B cell (primary cell): ENCODE measurements at regions not wholly inside any gene's neighbourhood (a gene's known extent, or its start where the extent isn't known, plus 50 kb on each side); places are given as distances from the start of the nearest gene placed in this dataset.

Source experiments
- ATAC-seq: fragments of 200-7000 bp; cut with Tn5 transposase; one replicate; pipeline ENCODE4 v1.10.0; 2021; ENCODE audit warnings: low read depth, mild to moderate bottlenecking, moderate number of reproducible peaks, moderate library complexity
- CTCF ChIA-PET: fragments of 350-600 bp; sonication (Branson Sonifier 250); formaldehyde crosslinking; loops from one replicate; lab custom pipeline; 2021; ENCODE audit warnings: antibody characterized with exemption, inconsistent platforms; lab: Charles Lee
- POLR2A ChIA-PET: fragments of 350-600 bp; sonication (Branson Sonifier 250); formaldehyde crosslinking; loops from one replicate; lab custom pipeline; 2021; ENCODE audit warnings: antibody characterized with exemption; lab: Charles Lee
- DNase-seq: peaks from one replicate; pipeline ENCODE4 v3.0.0; 2013
- H2AFZ ChIP-seq: 2 replicates; pipeline ENCODE4 v1.6.1; 2012; ENCODE audit warnings: mild to moderate bottlenecking, low read depth, low read length; ENCODE audit not compliant: insufficient read depth, poor library complexity, severe bottlenecking
- H3K27ac ChIP-seq, 2 donors: 1 replicate in 1 of 2; 2 replicates in 1 of 2; pipeline ENCODE4 v1.5.1; 2012 to 2013; ENCODE audit warnings: low read length in 2 of 2, mild to moderate bottlenecking in 2 of 2, moderate library complexity in 1 of 2
- H3K27me3 ChIP-seq, 4 experiments: fragments of 200-600 bp in 1 of 4; sonication (generic) in 1 of 4; replicated peaks in 1 of 4; 1 replicate in 2 of 4; 2 replicates in 2 of 4; pipeline versions ENCODE4 v1.6.1 to v1.7.0; 2013 to 2016; ENCODE audit warnings: low read length in 3 of 4, mild to moderate bottlenecking in 2 of 4, mixed read lengths in 1 of 4, moderate library complexity in 1 of 4; ENCODE audit not compliant: insufficient read depth in 4 of 4, control insufficient read depth in 3 of 4; ENCODE audit errors: control extremely low read depth in 1 of 4
- H3K36me3 ChIP-seq, 2 experiments: replicated peaks in 1 of 2; 1 replicate in 1 of 2; 2 replicates in 1 of 2; pipeline versions ENCODE4 v1.6.1 to v1.7.1; 2013; ENCODE audit warnings: low read length in 1 of 2; ENCODE audit not compliant: insufficient read depth in 2 of 2, control insufficient read depth in 1 of 2; ENCODE audit errors: control extremely low read depth in 1 of 2, extremely low read depth in 1 of 2
- H3K4me1 ChIP-seq, 2 donors: fragments of 200-600 bp in 1 of 2; sonication (generic) in 1 of 2; 1 replicate in 1 of 2; 2 replicates in 1 of 2; pipeline versions ENCODE4 v1.5.1 to v1.6.1; 2013 to 2017; ENCODE audit warnings: low read length in 2 of 2; ENCODE audit not compliant: control insufficient read depth in 2 of 2, insufficient read depth in 2 of 2
- H3K4me2 ChIP-seq: replicated peaks from 2 replicates; pipeline ENCODE3; 2012; ENCODE audit warnings: mild to moderate bottlenecking, low read depth, low read length; ENCODE audit not compliant: poor library complexity, severe bottlenecking
- H3K4me3 ChIP-seq, 5 experiments: fragments of 200-600 bp in 1 of 5; sonication (generic) in 1 of 5; 1 replicate in 3 of 5; 2 replicates in 2 of 5; pipeline versions ENCODE4 v1.5.1 to v1.7.0; 2011 to 2016; ENCODE audit warnings: low read length in 4 of 5, mild to moderate bottlenecking in 4 of 5, low read depth in 2 of 5, control low read depth in 1 of 5, moderate library complexity in 1 of 5; ENCODE audit not compliant: insufficient read depth in 1 of 5; ENCODE audit errors: control extremely low read depth in 1 of 5, extremely low read depth in 1 of 5
- H3K79me2 ChIP-seq: fragments of 200-600 bp; sonication (generic); one replicate; pipeline ENCODE4 v1.6.0; 2016; ENCODE audit warnings: low read length; ENCODE audit not compliant: control insufficient read depth, insufficient read depth
- H3K9ac ChIP-seq: fragments of 200-600 bp; sonication (generic); 2 replicates; pipeline ENCODE4 v1.6.1; 2017; ENCODE audit warnings: mild to moderate bottlenecking, low read length, moderate library complexity
- H3K9me3 ChIP-seq, 3 donors: one replicate each; pipeline versions ENCODE4 v1.6.1 to v1.7.1; 2013; ENCODE audit warnings: low read length in 2 of 3; ENCODE audit not compliant: control insufficient read depth in 2 of 3, insufficient read depth in 1 of 3; ENCODE audit errors: control extremely low read depth in 1 of 3
- H4K20me1 ChIP-seq: 2 replicates; pipeline ENCODE4 v1.6.0; 2012; ENCODE audit warnings: mild to moderate bottlenecking, low read length; ENCODE audit not compliant: insufficient read depth, control insufficient read depth, poor library complexity, severe bottlenecking
- H3K27ac Mint-ChIP-seq: one replicate; pipeline ENCODE4 v1.8.0; 2021; ENCODE audit warnings: mixed read lengths
- H3K27me3 Mint-ChIP-seq: one replicate; pipeline ENCODE4 v1.8.0; 2021; ENCODE audit warnings: mixed read lengths
- H3K4me1 Mint-ChIP-seq: one replicate; pipeline ENCODE4 v1.8.0; 2021; ENCODE audit warnings: mixed read lengths
- H3K4me3 Mint-ChIP-seq: one replicate; pipeline ENCODE4 v1.8.0; 2021; ENCODE audit warnings: mixed read lengths
- H3K9me3 Mint-ChIP-seq: one replicate; pipeline ENCODE4 v1.8.0; 2022; ENCODE audit warnings: mixed read lengths; ENCODE audit not compliant: insufficient read depth
- EZH2 ChIP-seq: IDR thresholded peaks from 2 replicates; pipeline ENCODE4 v1.6.1; 2012; ENCODE audit warnings: borderline replicate concordance, low read depth, mild to moderate bottlenecking, moderate library complexity, low read length; ENCODE audit not compliant: insufficient read depth, poor library complexity, severe bottlenecking
- WGBS: methylation state at CpG from one replicate; pipeline ENCODE4 v1.1.5; 2013; ENCODE audit warnings: missing lambda C conversion rate; ENCODE audit not compliant: insufficient coverage; 5-methylcytosine and 5-hydroxymethylcytosine counted together
- intact Hi-C: fragments of 100-400 bp; cut with micrococcal nuclease; formaldehyde crosslinking; loops from one replicate; pipeline ENCODE4 v1.10.0; 2022
- TF ChIP-seq, protein P1 (sequence below): fragments of 200-600 bp; IDR thresholded peaks from one replicate; pipeline ENCODE4 v1.8.0; 2022; ENCODE audit warnings: antibody characterized with exemption, mild to moderate bottlenecking

DNA sequence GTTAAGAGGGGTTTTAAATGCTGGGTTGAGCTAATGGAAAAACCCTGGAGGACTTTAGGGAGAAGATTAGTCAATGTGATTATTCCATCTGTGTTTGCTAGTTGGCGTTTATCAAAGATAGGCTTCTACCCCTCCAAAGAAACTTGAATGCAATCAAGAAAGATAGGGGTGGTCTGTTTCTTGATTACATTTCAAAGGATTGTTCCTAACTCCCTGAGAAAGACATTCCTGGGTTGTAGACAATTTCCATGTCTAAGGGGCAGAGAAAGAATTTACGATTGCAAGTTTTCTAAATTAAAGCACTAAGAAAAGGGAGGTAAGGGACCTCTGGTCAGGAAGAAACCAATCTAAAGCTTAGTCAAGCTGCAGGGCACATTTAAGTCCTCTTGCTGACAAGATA, 2268.7 kb downstream of the LRRC4C start:
- POLR2A ChIA-PET, result no interaction called here
- H3K27ac ChIP-seq, result no peak overlapping the region
- peaks cover 3% of the 10 kb centered on the region for H3K9me3 Mint-ChIP-seq

DNA sequence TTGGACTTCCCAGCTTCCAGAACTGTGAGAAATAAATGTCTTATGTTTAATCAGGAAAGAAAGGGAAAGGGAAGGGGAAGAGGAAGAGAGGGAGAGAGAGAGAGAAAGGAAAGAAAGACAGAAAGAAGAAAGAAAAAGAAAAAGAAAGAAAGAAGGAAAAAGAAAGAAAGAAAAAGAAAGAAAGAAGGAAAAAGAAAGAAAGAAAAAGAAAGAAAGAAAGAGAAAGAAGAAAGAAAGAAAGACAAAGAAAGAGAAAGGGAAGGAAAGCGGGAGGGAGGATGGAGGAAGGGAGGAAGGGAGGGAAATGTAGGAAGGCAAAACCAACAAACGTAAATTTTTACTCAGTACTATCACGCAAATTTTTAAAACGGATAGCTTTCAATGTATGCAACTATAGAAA, 2281.8 kb downstream of the LRRC4C start:
- ATAC-seq (no peak), DNase-seq (no peak)
- CTCF ChIA-PET, result no interaction called here
- Histone ChIP-seq H3K9ac (no peak overlapping the region), H3K9me3 (no peaks in the 10 kb centered on the region), H3K27me3 (no peaks in the 10 kb centered on the region), H3K4me2 (no peak overlapping the region), H4K20me1 (no peaks in the 10 kb centered on the region), H3K4me1 (no peaks in the 10 kb centered on the region), H3K4me3 (no peak overlapping the region), H2AFZ (no peak overlapping the region), H3K27ac (no peak overlapping the region), H3K79me2 (no peaks in the 10 kb centered on the region), H3K36me3 (no peaks in the 10 kb centered on the region)
- TF ChIP-seq, protein P1, sequence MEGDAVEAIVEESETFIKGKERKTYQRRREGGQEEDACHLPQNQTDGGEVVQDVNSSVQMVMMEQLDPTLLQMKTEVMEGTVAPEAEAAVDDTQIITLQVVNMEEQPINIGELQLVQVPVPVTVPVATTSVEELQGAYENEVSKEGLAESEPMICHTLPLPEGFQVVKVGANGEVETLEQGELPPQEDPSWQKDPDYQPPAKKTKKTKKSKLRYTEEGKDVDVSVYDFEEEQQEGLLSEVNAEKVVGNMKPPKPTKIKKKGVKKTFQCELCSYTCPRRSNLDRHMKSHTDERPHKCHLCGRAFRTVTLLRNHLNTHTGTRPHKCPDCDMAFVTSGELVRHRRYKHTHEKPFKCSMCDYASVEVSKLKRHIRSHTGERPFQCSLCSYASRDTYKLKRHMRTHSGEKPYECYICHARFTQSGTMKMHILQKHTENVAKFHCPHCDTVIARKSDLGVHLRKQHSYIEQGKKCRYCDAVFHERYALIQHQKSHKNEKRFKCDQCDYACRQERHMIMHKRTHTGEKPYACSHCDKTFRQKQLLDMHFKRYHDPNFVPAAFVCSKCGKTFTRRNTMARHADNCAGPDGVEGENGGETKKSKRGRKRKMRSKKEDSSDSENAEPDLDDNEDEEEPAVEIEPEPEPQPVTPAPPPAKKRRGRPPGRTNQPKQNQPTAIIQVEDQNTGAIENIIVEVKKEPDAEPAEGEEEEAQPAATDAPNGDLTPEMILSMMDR, result no peak
- no peak for TF ChIP-seq EZH2
- Mint-ChIP-seq H3K4me3 (no peak overlapping the region), H3K9me3 (no peaks in the 10 kb centered on the region), H3K4me1 (no peaks in the 10 kb centered on the region), H3K27ac (no peak overlapping the region), H3K27me3 (no peaks in the 10 kb centered on the region)
- POLR2A ChIA-PET, result no interaction called here
- no CpG with 5 or more reads among the region's 4 CpGs for WGBS
- intact Hi-C loops, result no loop called here

More for the DNA sequence above, 2268.7 kb downstream of the LRRC4C start:
- intact Hi-C loops, result no loop called here
- no peaks in the 10 kb centered on the region for H3K4me1 ChIP-seq
- H3K9ac ChIP-seq, result no peak overlapping the region
- TF ChIP-seq EZH2, result no peak
- TF ChIP-seq, protein P1, result no peak
- no peak overlapping the region for H3K4me3 ChIP-seq
- Mint-ChIP-seq H3K27ac (no peak overlapping the region), H3K4me3 (no peak overlapping the region), H3K27me3 (no peaks in the 10 kb centered on the region), H3K4me1 (no peaks in the 10 kb centered on the region)
- DNase-seq (no peak), ATAC-seq (no peak)
- no peaks in the 10 kb centered on the region for H3K27me3 ChIP-seq
- no CpG with 5 or more reads among the region's 2 CpGs for WGBS
- H3K36me3 ChIP-seq, result no peaks in the 10 kb centered on the region
- H3K9me3 ChIP-seq, result peaks cover 0 to 5% (median 0%) of the 10 kb centered on the region in 3 donors
- H3K4me2 ChIP-seq, result no peak overlapping the region
- CTCF ChIA-PET, result no interaction called here
- no peaks in the 10 kb centered on the region for H3K79me2 ChIP-seq
- H2AFZ ChIP-seq, result no peak overlapping the region
- H4K20me1 ChIP-seq, result no peaks in the 10 kb centered on the region
